ENCODE measurements at regions not wholly inside any gene's neighbourhood (a gene's known extent, or its start where the extent isn't known, plus 50 kb on each side); places are given as distances from the start of the nearest gene placed in this dataset.

- no peaks in the 10 kb centered on the region for H3K36me3 ChIP-seq (ENCODE audit: control insufficient read depth, insufficient read depth, low read length)
- H3K4me1 ChIP-seq (ENCODE audit: control insufficient read depth, insufficient read depth, low read length) = peaks cover 42% of the 10 kb centered on the region
- H3K27me3 ChIP-seq (ENCODE audit: control insufficient read depth, insufficient read depth, low read length) = no peaks in the 10 kb centered on the region
- in situ Hi-C loops (cut with HindIII; ENCODE audit: low pct_unique_long_range_greater_than_20kb, low sequenced_read_pairs) = no loop called here
- ChIA-PET CTCF (interaction anchor here (0.5 to 0.6 kb wide), 3 partner anchors 31 to 118 kb away, joined by 3 to 6 read pairs (median 5); no protein-coding TSS in a partner anchor), POLR2A (interaction anchor here (1.9 kb wide), 1 partner anchor 12 kb away, joined by 5 read pairs; no protein-coding TSS in a partner anchor)
- H3K9me3 ChIP-seq (ENCODE audit: control insufficient read depth, insufficient read depth, low read depth, low read length) = no peaks in the 10 kb centered on the region
- H3K27ac ChIP-seq (ENCODE audit: low read length) = peak overlapping the region; percentile 95
- ATAC-seq = no peak
- TF ChIP-seq, protein P1, sequence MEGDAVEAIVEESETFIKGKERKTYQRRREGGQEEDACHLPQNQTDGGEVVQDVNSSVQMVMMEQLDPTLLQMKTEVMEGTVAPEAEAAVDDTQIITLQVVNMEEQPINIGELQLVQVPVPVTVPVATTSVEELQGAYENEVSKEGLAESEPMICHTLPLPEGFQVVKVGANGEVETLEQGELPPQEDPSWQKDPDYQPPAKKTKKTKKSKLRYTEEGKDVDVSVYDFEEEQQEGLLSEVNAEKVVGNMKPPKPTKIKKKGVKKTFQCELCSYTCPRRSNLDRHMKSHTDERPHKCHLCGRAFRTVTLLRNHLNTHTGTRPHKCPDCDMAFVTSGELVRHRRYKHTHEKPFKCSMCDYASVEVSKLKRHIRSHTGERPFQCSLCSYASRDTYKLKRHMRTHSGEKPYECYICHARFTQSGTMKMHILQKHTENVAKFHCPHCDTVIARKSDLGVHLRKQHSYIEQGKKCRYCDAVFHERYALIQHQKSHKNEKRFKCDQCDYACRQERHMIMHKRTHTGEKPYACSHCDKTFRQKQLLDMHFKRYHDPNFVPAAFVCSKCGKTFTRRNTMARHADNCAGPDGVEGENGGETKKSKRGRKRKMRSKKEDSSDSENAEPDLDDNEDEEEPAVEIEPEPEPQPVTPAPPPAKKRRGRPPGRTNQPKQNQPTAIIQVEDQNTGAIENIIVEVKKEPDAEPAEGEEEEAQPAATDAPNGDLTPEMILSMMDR (IDR thresholded peaks at IDR 0.05) = no peak
- TF ChIP-seq TCF7L2 (IDR thresholded peaks at IDR 0.05; ENCODE audit: low read depth, low read length) = no peak
- TF ChIP-seq, protein P2, sequence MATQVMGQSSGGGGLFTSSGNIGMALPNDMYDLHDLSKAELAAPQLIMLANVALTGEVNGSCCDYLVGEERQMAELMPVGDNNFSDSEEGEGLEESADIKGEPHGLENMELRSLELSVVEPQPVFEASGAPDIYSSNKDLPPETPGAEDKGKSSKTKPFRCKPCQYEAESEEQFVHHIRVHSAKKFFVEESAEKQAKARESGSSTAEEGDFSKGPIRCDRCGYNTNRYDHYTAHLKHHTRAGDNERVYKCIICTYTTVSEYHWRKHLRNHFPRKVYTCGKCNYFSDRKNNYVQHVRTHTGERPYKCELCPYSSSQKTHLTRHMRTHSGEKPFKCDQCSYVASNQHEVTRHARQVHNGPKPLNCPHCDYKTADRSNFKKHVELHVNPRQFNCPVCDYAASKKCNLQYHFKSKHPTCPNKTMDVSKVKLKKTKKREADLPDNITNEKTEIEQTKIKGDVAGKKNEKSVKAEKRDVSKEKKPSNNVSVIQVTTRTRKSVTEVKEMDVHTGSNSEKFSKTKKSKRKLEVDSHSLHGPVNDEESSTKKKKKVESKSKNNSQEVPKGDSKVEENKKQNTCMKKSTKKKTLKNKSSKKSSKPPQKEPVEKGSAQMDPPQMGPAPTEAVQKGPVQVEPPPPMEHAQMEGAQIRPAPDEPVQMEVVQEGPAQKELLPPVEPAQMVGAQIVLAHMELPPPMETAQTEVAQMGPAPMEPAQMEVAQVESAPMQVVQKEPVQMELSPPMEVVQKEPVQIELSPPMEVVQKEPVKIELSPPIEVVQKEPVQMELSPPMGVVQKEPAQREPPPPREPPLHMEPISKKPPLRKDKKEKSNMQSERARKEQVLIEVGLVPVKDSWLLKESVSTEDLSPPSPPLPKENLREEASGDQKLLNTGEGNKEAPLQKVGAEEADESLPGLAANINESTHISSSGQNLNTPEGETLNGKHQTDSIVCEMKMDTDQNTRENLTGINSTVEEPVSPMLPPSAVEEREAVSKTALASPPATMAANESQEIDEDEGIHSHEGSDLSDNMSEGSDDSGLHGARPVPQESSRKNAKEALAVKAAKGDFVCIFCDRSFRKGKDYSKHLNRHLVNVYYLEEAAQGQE (IDR thresholded peaks at IDR 0.05; ENCODE audit: insufficient read depth in 1 of 2, low read depth in 2 of 2, low read length in 1 of 2) = no peak
- no peak for TF ChIP-seq POLR2AphosphoS5 (IDR thresholded peaks at IDR 0.05; ENCODE audit: low read depth, low read length)
- TF ChIP-seq SIN3A (IDR thresholded peaks at IDR 0.05; ENCODE audit: borderline replicate concordance, insufficient read depth, low read depth, low read length) = no peak
- H3K4me3 ChIP-seq (ENCODE audit: low read depth in 2 of 2, low read length in 2 of 2) = no peak overlapping the region
- BruUV-seq (replicated peaks) = no TSS peak
- intact Hi-C loops (cut with micrococcal nuclease; ENCODE audit: unreplicated experiment) = no loop called here
- no peak for DNase-seq (ENCODE audit: low read depth, low spot score)
Observed at GRCh38 chr1:67573311-67573872, 111.6 kb upstream of the GADD45A start.

GRCh38 chr1:67574221-67574620, 110.8 kb upstream of the GADD45A start:
- ChIA-PET CTCF (interaction anchor here (0.6 kb wide), 1 partner anchor 31 kb away, joined by 5 read pairs; no protein-coding TSS in a partner anchor), POLR2A (no interaction called here)
- no TSS peak for BruUV-seq (replicated peaks)
- H3K36me3 ChIP-seq (ENCODE audit: control insufficient read depth, insufficient read depth, low read length) = no peaks in the 10 kb centered on the region
- H3K27ac ChIP-seq (ENCODE audit: low read length) = peak overlapping the region; percentile 95
- DNase-seq (ENCODE audit: low read depth, low spot score) = no peak
- intact Hi-C loops (cut with micrococcal nuclease; ENCODE audit: unreplicated experiment) (no loop called here), in situ Hi-C loops (cut with HindIII; ENCODE audit: low pct_unique_long_range_greater_than_20kb, low sequenced_read_pairs) (no loop called here)
- no peak for ATAC-seq
- H3K9me3 ChIP-seq (ENCODE audit: control insufficient read depth, insufficient read depth, low read depth, low read length) = no peaks in the 10 kb centered on the region
- H3K4me1 ChIP-seq (ENCODE audit: control insufficient read depth, insufficient read depth, low read length) = peaks cover 47% of the 10 kb centered on the region
- H3K4me3 ChIP-seq (ENCODE audit: low read depth in 2 of 2, low read length in 2 of 2) = no peak overlapping the region
- TF ChIP-seq POLR2AphosphoS5 (IDR thresholded peaks at IDR 0.05; ENCODE audit: low read depth, low read length) = no peak
- H3K27me3 ChIP-seq (ENCODE audit: control insufficient read depth, insufficient read depth, low read length) = no peaks in the 10 kb centered on the region

- ATAC-seq = no peak
- in situ Hi-C loops (cut with HindIII; ENCODE audit: low pct_unique_long_range_greater_than_20kb, low sequenced_read_pairs) = no loop called here
- Histone ChIP-seq H3K27ac (ENCODE audit: low read length) (peak overlapping the region; percentile 95), H3K36me3 (ENCODE audit: control insufficient read depth, insufficient read depth, low read length) (no peaks in the 10 kb centered on the region), H3K27me3 (ENCODE audit: control insufficient read depth, insufficient read depth, low read length) (no peaks in the 10 kb centered on the region), H3K4me1 (ENCODE audit: control insufficient read depth, insufficient read depth, low read length) (peaks cover 36% of the 10 kb centered on the region), H3K9me3 (ENCODE audit: control insufficient read depth, insufficient read depth, low read depth, low read length) (no peaks in the 10 kb centered on the region), H3K4me3 (ENCODE audit: low read depth in 2 of 2, low read length in 2 of 2) (no peak overlapping the region)
- BruUV-seq (replicated peaks) = no TSS peak
- CTCF ChIA-PET = no interaction called here
- DNase-seq (ENCODE audit: low read depth, low spot score) = no peak
- POLR2A ChIA-PET = no interaction called here
- intact Hi-C loops (cut with micrococcal nuclease; ENCODE audit: unreplicated experiment) = no loop called here
- no peak for TF ChIP-seq SIN3A (IDR thresholded peaks at IDR 0.05; ENCODE audit: borderline replicate concordance, insufficient read depth, low read depth, low read length)
- TF ChIP-seq, protein P2 (IDR thresholded peaks at IDR 0.05; ENCODE audit: insufficient read depth in 1 of 2, low read depth in 2 of 2, low read length in 1 of 2) = no peak
Observed at GRCh38 chr1:67575861-67576260, 109.1 kb upstream of the GADD45A start.
